ENCODE measurements at regions not wholly inside any gene's neighbourhood (a gene's known extent, or its start where the extent isn't known, plus 50 kb on each side); places are given as distances from the start of the nearest gene placed in this dataset.

- no peak for TF ChIP-seq CTCF (conservative IDR thresholded peaks at IDR 0.05 in 1 of 2, IDR thresholded peaks at IDR 0.05 in 1 of 2; ENCODE audit: low read depth in 1 of 2, low read length in 2 of 2)
- TF ChIP-seq EZH2 (IDR thresholded peaks at IDR 0.05; ENCODE audit: low read length, missing control alignments), result no peak
Measured at GRCh38 chr10:78875331-78875877, 193.4 kb upstream of the ZMIZ1 start.
